Activated naive CD4-positive, alpha-beta T cell treated with anti-CD3 and anti-CD28 coated beads for 36 hours (primary cell): ENCODE measurements at regions not wholly inside any gene's neighbourhood (a gene's known extent, or its start where the extent isn't known, plus 50 kb on each side); places are given as distances from the start of the nearest gene placed in this dataset.

Experiments
- CTCF ChIA-PET: fragments of 350-600 bp; sonication (Branson Sonifier 250); formaldehyde crosslinking; loops from one replicate; lab custom pipeline; 2021; ENCODE audit warnings: antibody characterized with exemption; lab: Charles Lee
- DNase-seq: peaks from one replicate; pipeline ENCODE4 v3.0.0-alpha.2; 2020
- H3K27ac Mint-ChIP-seq: one replicate; pipeline ENCODE4 v1.8.0; 2021; ENCODE audit warnings: mild to moderate bottlenecking, mixed read lengths
- H3K27me3 Mint-ChIP-seq: one replicate; pipeline ENCODE4 v1.8.0; 2021; ENCODE audit warnings: low read depth, mixed read lengths
- H3K36me3 Mint-ChIP-seq: one replicate; pipeline ENCODE4 v1.8.0; 2021; ENCODE audit warnings: low read depth, mixed read lengths
- H3K4me1 Mint-ChIP-seq: one replicate; pipeline ENCODE4 v1.8.0; 2021; ENCODE audit warnings: low read depth, mixed read lengths
- H3K4me3 Mint-ChIP-seq: one replicate; pipeline ENCODE4 v1.8.0; 2021; ENCODE audit warnings: mild to moderate bottlenecking, moderate library complexity, mixed read lengths
- H3K9me3 Mint-ChIP-seq: one replicate; pipeline ENCODE4 v1.8.0; 2021; ENCODE audit warnings: mixed read lengths
- intact Hi-C: fragments of 100-400 bp; cut with micrococcal nuclease; formaldehyde crosslinking; loops from one replicate; pipeline ENCODE4 v1.15.1; 2023

DNA sequence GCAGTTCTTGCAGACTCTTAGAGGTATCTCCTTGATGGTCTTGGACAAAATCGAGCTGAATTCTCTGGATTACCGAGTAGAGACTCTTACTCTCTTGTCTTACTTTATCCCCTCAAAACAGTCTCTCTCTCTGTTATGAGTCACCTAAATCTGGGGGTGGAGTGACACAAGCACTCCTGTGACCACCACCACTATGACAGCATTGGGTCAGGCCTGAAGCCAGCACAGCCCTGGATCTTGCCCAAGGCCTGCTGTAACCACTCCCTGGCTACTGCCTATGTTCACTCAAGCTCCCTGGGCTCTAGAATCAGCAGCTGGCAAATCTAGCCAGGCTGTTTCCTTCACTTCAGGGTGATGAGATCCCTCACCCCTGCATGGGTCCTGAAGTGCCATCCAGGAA, 662.5 kb downstream of the LUZP2 start:
- Mint-ChIP-seq H3K36me3 (no peaks in the 10 kb centered on the region), H3K27me3 (no peaks in the 10 kb centered on the region), H3K4me1 (no peaks in the 10 kb centered on the region)

DNA sequence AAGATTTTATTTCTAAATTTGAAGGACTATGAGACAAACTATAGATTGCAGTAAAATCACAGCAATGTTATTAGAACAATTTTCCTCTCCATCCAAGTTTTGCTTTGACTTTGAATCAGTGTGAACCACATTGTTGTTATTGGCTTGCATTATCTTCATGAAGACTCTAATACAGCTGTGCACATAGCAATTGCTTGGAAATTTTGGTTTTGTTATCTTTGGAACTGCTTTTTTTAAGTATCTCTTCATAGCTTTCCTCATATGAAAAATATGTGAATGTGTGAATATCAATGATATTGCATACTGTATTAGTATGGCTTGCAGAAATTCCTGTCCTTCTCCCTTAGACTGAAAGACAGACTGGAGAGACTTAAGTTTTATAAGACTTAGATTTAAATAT, 666.6 kb downstream of the LUZP2 start:
- no peak overlapping the region for H3K27ac Mint-ChIP-seq
- no peak overlapping the region for H3K4me3 Mint-ChIP-seq
- peaks cover 20% of the 10 kb centered on the region for H3K9me3 Mint-ChIP-seq
- CTCF ChIA-PET = no interaction called here
- no peaks in the 10 kb centered on the region for H3K27me3 Mint-ChIP-seq
- no peaks in the 10 kb centered on the region for H3K36me3 Mint-ChIP-seq
- no peaks in the 10 kb centered on the region for H3K4me1 Mint-ChIP-seq
- no peak for DNase-seq
- intact Hi-C loops = no loop called here

More for the DNA sequence above, 662.5 kb downstream of the LUZP2 start:
- Mint-ChIP-seq H3K9me3 (peaks cover 13% of the 10 kb centered on the region), H3K4me3 (no peak overlapping the region), H3K27ac (no peak overlapping the region)
- DNase-seq = no peak
- intact Hi-C loops = no loop called here
- CTCF ChIA-PET = interaction anchor here (0.7 kb wide), 1 partner anchor 274 kb away, joined by 3 read pairs; no protein-coding TSS in a partner anchor

DNA sequence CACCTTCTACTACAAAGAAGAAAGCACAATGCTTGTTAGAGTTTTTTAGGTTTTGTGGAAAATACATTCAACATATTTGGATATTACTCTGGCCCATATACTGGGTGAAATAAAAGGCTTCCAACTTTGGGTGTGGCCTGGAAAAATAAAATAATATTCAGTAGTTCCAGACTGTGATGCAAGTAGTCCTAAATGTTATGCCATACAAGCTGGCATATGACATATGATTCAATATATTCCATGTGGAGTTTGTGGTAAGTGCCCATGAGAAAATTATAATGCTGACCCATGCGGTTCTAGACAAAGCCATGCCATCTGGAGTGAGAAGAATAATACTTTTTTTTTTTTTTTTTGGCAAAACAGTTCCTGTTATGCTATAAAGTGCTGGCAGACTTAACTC, 683.3 kb downstream of the LUZP2 start:
- DNase-seq = no peak
- no peaks in the 10 kb centered on the region for H3K36me3 Mint-ChIP-seq
- H3K27ac Mint-ChIP-seq = no peak overlapping the region
- H3K9me3 Mint-ChIP-seq = peaks cover 6% of the 10 kb centered on the region
- H3K4me3 Mint-ChIP-seq = no peak overlapping the region
- intact Hi-C loops = no loop called here
- CTCF ChIA-PET = no interaction called here
- H3K4me1 Mint-ChIP-seq = no peaks in the 10 kb centered on the region
- no peaks in the 10 kb centered on the region for H3K27me3 Mint-ChIP-seq

DNA sequence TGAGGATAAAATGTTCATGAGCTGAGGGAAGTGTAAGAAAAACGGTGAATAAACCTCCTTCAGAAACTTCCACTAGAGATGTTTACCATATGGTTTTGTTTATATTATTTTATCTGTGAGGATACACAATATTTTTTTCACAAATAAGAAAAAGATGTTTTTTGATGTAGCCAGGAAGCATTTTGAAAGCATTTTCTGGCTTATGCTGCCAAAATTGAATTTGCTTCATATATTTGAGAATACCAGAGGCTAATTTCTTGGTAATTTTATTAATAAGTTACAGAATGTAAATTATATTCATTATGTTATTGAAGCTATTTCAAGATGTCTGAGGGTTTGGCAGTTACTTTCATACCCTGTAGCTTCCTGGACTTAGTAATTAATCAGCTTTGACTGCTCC, 686.6 kb downstream of the LUZP2 start:
- H3K27ac Mint-ChIP-seq = no peak overlapping the region
- DNase-seq = no peak
- no peaks in the 10 kb centered on the region for H3K36me3 Mint-ChIP-seq
- no peak overlapping the region for H3K4me3 Mint-ChIP-seq
- H3K27me3 Mint-ChIP-seq = no peaks in the 10 kb centered on the region
- intact Hi-C loops = no loop called here
- H3K9me3 Mint-ChIP-seq = peaks cover 8% of the 10 kb centered on the region
- H3K4me1 Mint-ChIP-seq = no peaks in the 10 kb centered on the region
- CTCF ChIA-PET = no interaction called here

DNA sequence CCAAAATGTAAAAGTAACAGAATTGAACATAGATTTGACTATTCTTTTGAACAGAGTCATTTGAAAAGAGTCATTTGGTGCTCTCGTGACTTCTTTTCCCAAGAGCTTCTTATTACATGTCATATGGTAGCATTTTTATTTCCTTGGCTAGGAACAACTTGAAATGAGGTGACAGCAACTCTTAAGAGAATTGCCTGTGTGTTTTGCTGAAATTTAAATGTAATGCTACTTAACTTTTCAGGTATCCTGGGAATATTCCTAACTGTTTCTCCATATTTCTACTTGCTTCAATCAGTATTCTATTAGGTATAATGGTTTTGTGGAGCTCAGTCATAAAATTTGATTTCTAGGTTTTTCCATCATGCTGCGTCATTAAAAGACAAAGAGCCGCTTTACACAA, 700.7 kb downstream of the LUZP2 start:
- CTCF ChIA-PET = no interaction called here
- H3K9me3 Mint-ChIP-seq = peaks cover 9% of the 10 kb centered on the region
- DNase-seq = no peak
- H3K4me3 Mint-ChIP-seq = no peak overlapping the region
- intact Hi-C loops = no loop called here
- H3K27me3 Mint-ChIP-seq = no peaks in the 10 kb centered on the region
- H3K36me3 Mint-ChIP-seq = no peaks in the 10 kb centered on the region
- H3K27ac Mint-ChIP-seq = no peak overlapping the region
- no peaks in the 10 kb centered on the region for H3K4me1 Mint-ChIP-seq

DNA sequence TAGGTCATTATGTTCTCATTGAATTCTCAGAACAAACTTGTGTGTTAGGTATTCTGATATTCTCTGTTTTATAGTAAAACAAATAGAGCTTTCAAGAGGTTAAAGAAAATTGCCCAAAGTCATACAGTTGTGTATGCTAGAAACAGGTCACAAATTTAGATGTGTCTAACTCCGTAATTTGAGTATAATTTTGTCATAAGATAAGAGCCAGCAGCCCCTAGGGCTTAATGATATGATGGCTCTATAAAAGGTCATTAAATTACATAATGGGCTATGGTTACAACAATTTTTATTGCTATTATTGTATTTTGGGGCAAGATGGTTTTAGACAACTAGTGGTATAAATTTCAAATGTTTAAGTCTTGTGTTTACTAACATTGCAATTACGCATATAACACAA, 701.9 kb downstream of the LUZP2 start:
- H3K4me3 Mint-ChIP-seq = no peak overlapping the region
- no peak overlapping the region for H3K27ac Mint-ChIP-seq
- CTCF ChIA-PET = no interaction called here
- H3K36me3 Mint-ChIP-seq = no peaks in the 10 kb centered on the region
- H3K9me3 Mint-ChIP-seq = peaks cover 9% of the 10 kb centered on the region
- H3K4me1 Mint-ChIP-seq = no peaks in the 10 kb centered on the region
- intact Hi-C loops = no loop called here
- DNase-seq = no peak
- H3K27me3 Mint-ChIP-seq = no peaks in the 10 kb centered on the region

DNA sequence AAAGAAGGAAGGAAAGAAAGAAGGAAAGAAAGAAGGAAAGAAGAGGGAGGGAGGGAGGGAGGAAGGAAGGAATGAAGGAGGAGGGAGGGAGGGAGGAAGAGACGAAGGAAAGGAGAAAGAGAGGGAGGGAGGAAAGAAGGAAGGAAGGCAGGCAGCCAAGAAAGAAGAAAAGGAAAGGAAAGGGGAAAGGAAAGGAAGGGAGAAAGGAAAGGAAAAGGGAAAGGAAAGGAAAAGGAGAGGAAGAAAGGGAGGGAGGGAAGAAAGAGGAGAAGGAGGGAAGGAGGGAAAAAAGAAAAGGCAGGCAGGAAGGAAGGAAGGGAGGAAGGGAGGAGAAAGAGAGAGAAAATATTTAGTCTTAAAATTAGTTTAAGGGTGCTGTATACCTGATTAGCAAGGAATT, 704.1 kb downstream of the LUZP2 start:
- H3K27me3 Mint-ChIP-seq = no peaks in the 10 kb centered on the region
- intact Hi-C loops = no loop called here
- DNase-seq = no peak
- H3K4me1 Mint-ChIP-seq = no peaks in the 10 kb centered on the region
- peaks cover 9% of the 10 kb centered on the region for H3K9me3 Mint-ChIP-seq
- no peaks in the 10 kb centered on the region for H3K36me3 Mint-ChIP-seq
- CTCF ChIA-PET = no interaction called here
- no peak overlapping the region for H3K27ac Mint-ChIP-seq
- H3K4me3 Mint-ChIP-seq = no peak overlapping the region

DNA sequence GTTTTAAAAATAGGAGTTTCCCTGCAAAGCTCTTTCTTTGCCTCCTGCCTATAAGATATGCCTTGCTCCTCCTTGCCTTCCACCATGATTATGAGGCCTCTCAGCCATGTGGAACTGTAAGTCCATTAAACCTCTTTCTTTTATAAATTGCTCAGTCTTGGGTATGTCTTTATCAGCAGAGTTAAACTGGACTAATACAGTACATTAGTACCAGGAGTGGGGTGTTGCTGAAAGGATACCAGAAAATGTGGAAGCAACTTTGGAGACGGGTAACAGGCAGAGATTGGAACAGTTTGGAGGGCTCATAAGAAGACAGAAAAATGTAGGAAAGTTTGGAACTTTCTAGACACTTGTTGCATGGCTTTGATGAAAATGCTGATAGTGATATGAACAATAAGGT, 709.9 kb downstream of the LUZP2 start:
- intact Hi-C loops = no loop called here
- H3K4me1 Mint-ChIP-seq = no peaks in the 10 kb centered on the region
- H3K4me3 Mint-ChIP-seq = no peak overlapping the region
- H3K27ac Mint-ChIP-seq = no peak overlapping the region
- no peak for DNase-seq
- CTCF ChIA-PET = no interaction called here
- H3K9me3 Mint-ChIP-seq = peaks cover 13% of the 10 kb centered on the region
- H3K36me3 Mint-ChIP-seq = no peaks in the 10 kb centered on the region
- H3K27me3 Mint-ChIP-seq = no peaks in the 10 kb centered on the region

DNA sequence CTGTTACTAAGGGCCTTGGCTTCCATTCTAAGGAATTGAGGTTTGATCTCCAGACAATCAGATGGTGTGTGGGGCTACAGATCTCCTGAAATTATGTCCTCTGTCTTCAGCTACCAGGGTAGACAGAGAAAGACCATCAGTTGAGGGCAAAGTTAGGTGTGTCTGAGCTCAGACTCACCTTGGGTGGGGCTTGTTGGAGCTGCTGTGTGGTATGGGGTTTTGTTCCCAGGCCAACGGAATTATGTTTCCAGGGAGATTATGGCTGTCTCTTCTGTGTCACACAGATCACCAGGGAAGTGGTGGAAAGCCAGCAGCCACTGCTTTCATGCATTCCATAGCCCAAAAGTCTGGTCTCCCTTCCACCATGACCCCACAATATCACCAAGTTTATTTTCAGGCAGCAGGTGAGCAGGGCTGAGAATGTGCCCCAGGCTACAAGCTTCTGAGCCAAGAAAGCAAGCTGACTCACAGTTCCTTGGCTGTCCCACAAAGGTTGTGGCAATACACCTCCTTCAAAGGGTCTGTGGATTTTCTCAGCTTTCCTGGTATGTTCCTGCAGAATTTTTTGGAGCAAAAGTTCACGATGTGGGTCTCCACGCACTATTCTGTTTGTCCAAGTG, 714.9 kb downstream of the LUZP2 start:
- H3K27ac Mint-ChIP-seq = no peak overlapping the region
- H3K4me3 Mint-ChIP-seq = no peak overlapping the region
- intact Hi-C loops = no loop called here
- no peaks in the 10 kb centered on the region for H3K27me3 Mint-ChIP-seq
- peaks cover 19% of the 10 kb centered on the region for H3K9me3 Mint-ChIP-seq
- DNase-seq = no peak
- CTCF ChIA-PET = no interaction called here
- no peaks in the 10 kb centered on the region for H3K36me3 Mint-ChIP-seq
- no peaks in the 10 kb centered on the region for H3K4me1 Mint-ChIP-seq

DNA sequence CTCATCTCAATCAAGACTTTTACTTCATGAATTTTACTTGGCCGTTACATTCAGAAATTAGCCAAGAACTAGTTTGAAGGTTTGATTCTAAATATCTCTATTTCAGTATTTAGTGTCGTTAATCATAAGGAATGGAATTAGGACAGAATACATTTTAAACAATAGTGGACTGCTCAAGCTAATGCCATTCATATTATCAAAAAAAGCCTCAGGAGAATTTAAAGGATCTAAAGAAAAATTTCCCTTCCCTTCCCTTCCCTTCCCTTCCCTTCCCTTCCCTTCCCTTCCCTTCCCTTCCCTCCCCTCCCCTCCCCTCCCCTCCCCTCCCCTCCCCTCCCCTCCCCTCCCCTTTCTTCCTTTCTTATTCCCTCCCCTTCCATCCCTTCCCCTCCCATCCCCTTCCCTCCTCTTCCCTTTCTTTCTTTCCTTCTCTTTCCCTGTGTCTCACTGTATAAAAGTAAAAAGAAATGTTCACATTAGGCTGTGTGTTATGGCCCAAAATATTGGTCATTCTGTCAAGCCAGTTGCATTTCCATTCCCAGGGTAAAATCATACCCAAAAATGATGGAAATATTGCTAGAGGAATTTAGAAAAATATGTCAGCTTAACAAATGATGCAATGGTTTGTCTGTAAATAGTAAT, 717.8 kb downstream of the LUZP2 start:
- Mint-ChIP-seq H3K4me1 (no peaks in the 10 kb centered on the region), H3K27ac (no peak overlapping the region), H3K36me3 (no peaks in the 10 kb centered on the region), H3K27me3 (no peaks in the 10 kb centered on the region), H3K4me3 (no peak overlapping the region), H3K9me3 (peaks cover 11% of the 10 kb centered on the region)
- no peak for DNase-seq
- CTCF ChIA-PET = no interaction called here
- intact Hi-C loops = no loop called here

DNA sequence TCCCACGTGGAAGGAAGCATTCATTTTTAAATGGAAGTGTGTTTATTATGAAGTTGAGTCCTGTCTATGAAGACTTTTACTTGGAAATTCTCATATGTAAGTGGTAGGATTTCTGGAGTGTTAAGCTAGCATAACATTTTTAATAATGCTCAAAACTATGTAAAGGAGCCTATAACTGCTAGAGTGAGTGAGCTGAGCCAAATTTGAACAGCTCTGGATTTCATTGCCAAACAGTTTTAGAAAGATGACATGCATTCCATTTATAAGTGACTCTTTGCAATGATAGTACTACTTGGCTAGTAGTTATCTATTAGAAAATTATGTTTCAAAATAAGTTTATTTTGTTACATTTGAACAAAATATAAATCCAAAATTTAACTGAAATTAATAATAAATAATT, 721.2 kb downstream of the LUZP2 start:
- Mint-ChIP-seq H3K36me3 (no peaks in the 10 kb centered on the region), H3K9me3 (peaks cover 6% of the 10 kb centered on the region), H3K4me1 (no peaks in the 10 kb centered on the region), H3K4me3 (no peak overlapping the region), H3K27ac (no peak overlapping the region), H3K27me3 (no peaks in the 10 kb centered on the region)
- CTCF ChIA-PET = no interaction called here
- intact Hi-C loops = no loop called here
- DNase-seq = no peak

DNA sequence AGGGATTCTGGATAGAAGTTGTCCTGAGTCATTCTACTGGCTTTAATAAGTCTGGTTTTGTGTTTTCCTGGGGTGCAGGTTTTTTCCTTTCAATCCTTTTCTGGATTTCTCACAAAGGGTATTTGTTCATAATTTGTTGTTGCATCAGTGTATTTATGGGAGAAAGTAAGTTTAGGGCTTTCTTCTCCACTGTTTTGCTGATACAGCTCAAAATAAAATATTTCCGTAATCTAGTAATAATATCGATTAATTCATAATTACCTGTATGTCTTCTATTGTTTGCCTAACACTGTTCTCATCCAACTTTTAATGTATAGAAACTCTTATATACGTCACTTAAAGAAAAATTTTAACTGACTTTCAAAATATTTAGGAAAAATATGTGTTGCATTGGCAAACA, 728.2 kb downstream of the LUZP2 start:
- Mint-ChIP-seq H3K4me1 (no peaks in the 10 kb centered on the region), H3K36me3 (no peaks in the 10 kb centered on the region), H3K4me3 (no peak overlapping the region), H3K9me3 (peaks cover 11% of the 10 kb centered on the region), H3K27ac (no peak overlapping the region), H3K27me3 (no peaks in the 10 kb centered on the region)
- CTCF ChIA-PET = no interaction called here
- no peak for DNase-seq
- intact Hi-C loops = no loop called here

DNA sequence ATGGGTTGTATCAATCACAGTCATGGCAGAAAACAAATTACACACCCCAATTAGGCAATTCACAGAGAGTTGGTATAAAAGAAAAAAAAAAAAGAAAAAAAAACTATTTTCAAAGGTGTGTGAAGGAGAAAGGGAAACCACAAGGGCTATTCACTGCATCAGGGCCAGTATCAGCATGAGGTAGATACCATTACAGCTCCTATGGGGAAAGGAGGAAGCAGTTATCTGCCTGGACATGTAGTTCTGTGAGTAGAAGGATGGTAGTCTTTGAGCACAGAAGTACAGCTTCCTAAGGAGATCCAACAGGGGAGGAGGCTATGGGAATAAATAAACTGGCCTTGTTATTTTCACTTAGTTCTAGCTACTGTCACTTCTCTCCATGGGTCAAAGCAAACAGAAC, 746.1 kb downstream of the LUZP2 start:
- Mint-ChIP-seq H3K4me3 (no peak overlapping the region), H3K9me3 (peaks cover 18% of the 10 kb centered on the region), H3K27me3 (no peaks in the 10 kb centered on the region), H3K4me1 (no peaks in the 10 kb centered on the region), H3K27ac (no peak overlapping the region), H3K36me3 (no peaks in the 10 kb centered on the region)
- intact Hi-C loops = no loop called here
- CTCF ChIA-PET = no interaction called here
- DNase-seq = no peak
